ENCODE measurements at regions not wholly inside any gene's neighbourhood (a gene's known extent, or its start where the extent isn't known, plus 50 kb on each side); places are given as distances from the start of the nearest gene placed in this dataset.
"Not testable (repeated sequence)": the region's sequence is repeated elsewhere in the genome, so short reads cannot be mapped to it uniquely, and the experiment has no call there.

DNA sequence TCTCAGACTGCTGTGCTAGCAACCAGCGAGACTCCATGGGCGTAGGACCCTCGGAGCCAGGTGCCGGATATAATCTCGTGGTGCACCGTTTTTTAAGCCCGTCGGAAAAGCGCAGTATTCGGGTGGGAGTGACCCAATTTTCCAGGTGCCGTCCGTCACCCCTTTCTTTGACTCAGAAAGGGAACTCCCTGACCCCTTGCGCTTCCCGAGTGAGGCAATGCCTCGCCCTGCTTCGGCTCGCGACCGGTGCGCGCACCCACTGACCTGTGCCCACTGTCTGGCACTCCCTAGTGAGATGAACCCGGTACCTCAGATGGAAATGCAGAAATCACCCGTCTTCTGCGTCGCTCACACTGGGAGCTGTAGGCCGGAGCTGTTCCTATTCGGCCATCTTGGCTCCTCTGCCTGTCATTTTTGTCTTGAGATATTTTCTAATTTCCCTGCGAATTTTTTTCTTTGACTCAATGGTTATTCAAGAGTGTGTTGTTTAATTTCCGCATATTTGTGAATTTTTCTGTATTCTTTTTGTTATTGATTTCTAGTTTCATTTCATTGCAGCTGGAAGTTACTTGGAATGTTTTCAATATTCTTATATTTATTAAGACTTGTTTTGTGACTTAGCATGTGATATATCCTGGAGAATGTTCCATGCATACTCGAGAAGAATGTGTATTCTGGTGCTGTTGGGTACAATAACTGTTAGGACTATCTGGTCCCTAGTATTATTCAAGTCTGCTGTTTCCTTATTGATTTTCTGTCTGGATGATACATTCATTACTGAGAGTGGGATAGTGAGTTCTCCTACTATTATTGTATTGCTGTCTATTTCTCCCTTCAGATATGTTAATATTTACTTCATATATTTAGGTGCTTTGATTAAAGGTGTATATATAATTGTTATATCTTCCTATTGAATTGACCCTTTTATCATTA lies 125.3 kb upstream of the ASB18 start:
- H3K9ac ChIP-seq (ENCODE audit: control insufficient read depth, extremely low read depth, insufficient read depth, low read length); H3K79me2 ChIP-seq (ENCODE audit: control insufficient read depth, insufficient read depth, low read length); H2AFZ ChIP-seq (ENCODE audit: control insufficient read depth, low read length); FAIRE-seq; H3K4me1 ChIP-seq (ENCODE audit: control insufficient read depth, extremely low read depth, insufficient read depth, low read length); DNase-seq (ENCODE audit: low read depth, low spot score); H3K9me3 ChIP-seq (ENCODE audit: control insufficient read depth, low read depth, low read length); H3K36me3 ChIP-seq (ENCODE audit: control insufficient read depth in 2 of 2, extremely low read depth in 1 of 2, insufficient read depth in 2 of 2, low read length in 2 of 2); H3K4me3 ChIP-seq (ENCODE audit: control insufficient read depth in 2 of 3, extremely low read depth in 1 of 3, insufficient read depth in 2 of 3, low read depth in 1 of 3, low read length in 3 of 3); H3K27ac ChIP-seq (ENCODE audit: control insufficient read depth, insufficient read depth, low read length); H4K20me1 ChIP-seq (ENCODE audit: control insufficient read depth, extremely low read depth, insufficient read depth, low read length); H3K27me3 ChIP-seq (ENCODE audit: control insufficient read depth, extremely low read depth, insufficient read depth, low read length); H3K9me1 ChIP-seq (ENCODE audit: control insufficient read depth, extremely low read depth, insufficient read depth, low read length); H3K4me2 ChIP-seq (ENCODE audit: control insufficient read depth, extremely low read depth, insufficient read depth, low read depth, low read length); dilution Hi-C loops (cut with MboI; ENCODE audit: extremely low pct_ligation_motif_present, low sequenced_read_pairs): not testable (repeated sequence)

DNA sequence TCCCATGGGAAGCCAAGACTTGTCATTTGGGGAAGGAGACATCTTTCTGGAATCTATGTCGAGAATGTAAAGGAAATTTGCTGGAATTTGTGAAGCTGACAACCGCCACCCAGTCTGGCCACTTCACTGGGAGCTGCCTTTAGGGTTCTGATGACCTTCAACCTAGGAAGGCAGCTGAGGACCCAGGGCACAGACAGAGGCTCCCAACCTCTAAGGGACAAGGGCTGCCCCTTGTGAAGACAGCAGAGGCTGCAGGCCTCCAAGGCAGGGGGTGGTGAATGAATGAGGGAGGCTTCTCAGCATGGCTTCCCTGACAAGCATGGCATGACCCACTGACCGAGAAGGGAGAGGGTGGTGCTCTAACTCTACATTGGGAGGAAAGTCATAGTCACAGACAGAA lies 128.9 kb upstream of the ASB18 start:
- Histone ChIP-seq H3K4me1 (ENCODE audit: control insufficient read depth, extremely low read depth, insufficient read depth, low read length) (no peaks in the 10 kb centered on the region), H3K27ac (ENCODE audit: control insufficient read depth, insufficient read depth, low read length) (no peak overlapping the region), H3K27me3 (ENCODE audit: control insufficient read depth, extremely low read depth, insufficient read depth, low read length) (no peaks in the 10 kb centered on the region), H3K9me1 (ENCODE audit: control insufficient read depth, extremely low read depth, insufficient read depth, low read length) (no peaks in the 10 kb centered on the region), H4K20me1 (ENCODE audit: control insufficient read depth, extremely low read depth, insufficient read depth, low read length) (no peaks in the 10 kb centered on the region), H3K4me3 (ENCODE audit: control insufficient read depth in 2 of 3, extremely low read depth in 1 of 3, insufficient read depth in 2 of 3, low read depth in 1 of 3, low read length in 3 of 3) (no peak overlapping the region), H3K4me2 (ENCODE audit: control insufficient read depth, extremely low read depth, insufficient read depth, low read depth, low read length) (no peak overlapping the region), H3K9ac (ENCODE audit: control insufficient read depth, extremely low read depth, insufficient read depth, low read length) (no peak overlapping the region), H3K79me2 (ENCODE audit: control insufficient read depth, insufficient read depth, low read length) (no peaks in the 10 kb centered on the region), H2AFZ (ENCODE audit: control insufficient read depth, low read length) (no peak overlapping the region), H3K36me3 (ENCODE audit: control insufficient read depth in 2 of 2, extremely low read depth in 1 of 2, insufficient read depth in 2 of 2, low read length in 2 of 2) (no peaks in the 10 kb centered on the region), H3K9me3 (ENCODE audit: control insufficient read depth, low read depth, low read length) (no peaks in the 10 kb centered on the region)
- DNase-seq (ENCODE audit: low read depth, low spot score) = no peak
- no peak for TF ChIP-seq EZH2 (IDR thresholded peaks at IDR 0.05; ENCODE audit: low read length)
- TF ChIP-seq, protein P1, sequence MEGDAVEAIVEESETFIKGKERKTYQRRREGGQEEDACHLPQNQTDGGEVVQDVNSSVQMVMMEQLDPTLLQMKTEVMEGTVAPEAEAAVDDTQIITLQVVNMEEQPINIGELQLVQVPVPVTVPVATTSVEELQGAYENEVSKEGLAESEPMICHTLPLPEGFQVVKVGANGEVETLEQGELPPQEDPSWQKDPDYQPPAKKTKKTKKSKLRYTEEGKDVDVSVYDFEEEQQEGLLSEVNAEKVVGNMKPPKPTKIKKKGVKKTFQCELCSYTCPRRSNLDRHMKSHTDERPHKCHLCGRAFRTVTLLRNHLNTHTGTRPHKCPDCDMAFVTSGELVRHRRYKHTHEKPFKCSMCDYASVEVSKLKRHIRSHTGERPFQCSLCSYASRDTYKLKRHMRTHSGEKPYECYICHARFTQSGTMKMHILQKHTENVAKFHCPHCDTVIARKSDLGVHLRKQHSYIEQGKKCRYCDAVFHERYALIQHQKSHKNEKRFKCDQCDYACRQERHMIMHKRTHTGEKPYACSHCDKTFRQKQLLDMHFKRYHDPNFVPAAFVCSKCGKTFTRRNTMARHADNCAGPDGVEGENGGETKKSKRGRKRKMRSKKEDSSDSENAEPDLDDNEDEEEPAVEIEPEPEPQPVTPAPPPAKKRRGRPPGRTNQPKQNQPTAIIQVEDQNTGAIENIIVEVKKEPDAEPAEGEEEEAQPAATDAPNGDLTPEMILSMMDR (optimal IDR thresholded peaks at IDR 0.05 in 1 of 3, IDR thresholded peaks at IDR 0.05 in 1 of 3, conservative IDR thresholded peaks at IDR 0.05 in 1 of 3; ENCODE audit: extremely low read depth in 1 of 3, insufficient read depth in 2 of 3, low read length in 3 of 3) = no peak
- dilution Hi-C loops (cut with MboI; ENCODE audit: extremely low pct_ligation_motif_present, low sequenced_read_pairs) = no loop called here
- no peak for FAIRE-seq

All from keratinocyte (primary cell).